Spinal cord (tissue), 9 donors: ENCODE measurements at regions not wholly inside any gene's neighbourhood (a gene's known extent, or its start where the extent isn't known, plus 50 kb on each side); places are given as distances from the start of the nearest gene placed in this dataset.
A peak's percentile ranks its signal among the peaks of the same experiment; 100 is the strongest.

Experiments
- DNase-seq, 6 donors: peaks; one replicate each; pipeline versions ENCODE4 v3.0.0 to v3.0.0-alpha.2; 2013 to 2015; ENCODE audit warnings: low spot score in 6 of 6, low read depth in 4 of 6
- H3K27ac ChIP-seq: one replicate; pipeline ENCODE4 v1.5.1; 2013; ENCODE audit warnings: low read depth, low read length, control low read depth
- H3K27me3 ChIP-seq: one replicate; pipeline ENCODE4 v1.6.1; 2013; ENCODE audit warnings: low read length; ENCODE audit not compliant: control insufficient read depth, insufficient read depth
- H3K36me3 ChIP-seq: one replicate; pipeline ENCODE4 v1.6.1; 2013; ENCODE audit warnings: low read length; ENCODE audit not compliant: control insufficient read depth, insufficient read depth
- H3K4me1 ChIP-seq: one replicate; pipeline ENCODE4 v1.6.1; 2013; ENCODE audit warnings: low read length; ENCODE audit not compliant: control insufficient read depth, insufficient read depth
- H3K4me3 ChIP-seq: one replicate; pipeline ENCODE4 v1.5.1; 2013; ENCODE audit warnings: low read depth, low read length, control low read depth
- H3K9me3 ChIP-seq: one replicate; pipeline ENCODE4 v1.6.1; 2013; ENCODE audit warnings: low read length; ENCODE audit not compliant: control insufficient read depth, insufficient read depth
- WGBS: methylation state at CpG from one replicate; pipeline ENCODE4 v1.1.5; 2013; ENCODE audit warnings: missing lambda C conversion rate; ENCODE audit not compliant: insufficient coverage; 5-methylcytosine and 5-hydroxymethylcytosine counted together
- donor health status: healthy.

- DNase-seq = no peak
- peaks cover 33% of the 10 kb centered on the region for H3K27me3 ChIP-seq
- peaks cover 8% of the 10 kb centered on the region for H3K4me1 ChIP-seq
- no peak overlapping the region for H3K4me3 ChIP-seq
- H3K36me3 ChIP-seq = no peaks in the 10 kb centered on the region
- WGBS = 15% methylated on average over 5 of the region's 5 CpGs
- H3K27ac ChIP-seq = no peak overlapping the region
- no peaks in the 10 kb centered on the region for H3K9me3 ChIP-seq
These were observed 281.7 kb downstream of the RRAGC start for GRCh38 chr1:38577937-38578270.

- H3K4me3 ChIP-seq = no peak overlapping the region
- H3K4me1 ChIP-seq = peaks cover 10% of the 10 kb centered on the region
- peaks cover 33% of the 10 kb centered on the region for H3K27me3 ChIP-seq
- no peaks in the 10 kb centered on the region for H3K9me3 ChIP-seq
- DNase-seq = no peak
- 67% methylated on average over 3 of the region's 4 CpGs for WGBS
- H3K36me3 ChIP-seq = no peaks in the 10 kb centered on the region
- no peak overlapping the region for H3K27ac ChIP-seq
These were observed 282.2 kb downstream of the RRAGC start for GRCh38 chr1:38577385-38577784.

- Histone ChIP-seq H3K9me3 (no peaks in the 10 kb centered on the region), H3K27me3 (peaks cover 33% of the 10 kb centered on the region), H3K27ac (no peak overlapping the region), H3K4me3 (no peak overlapping the region), H3K4me1 (peaks cover 21% of the 10 kb centered on the region), H3K36me3 (no peaks in the 10 kb centered on the region)
- DNase-seq = no peak
- WGBS = 76% methylated on average over 6 of the region's 6 CpGs
These were observed 283.3 kb downstream of the RRAGC start for GRCh38 chr1:38576241-38576640.

GRCh38 chr1:38571726-38572125 lies 287.8 kb downstream of the RRAGC start:
- H3K27ac ChIP-seq = no peak overlapping the region
- H3K4me3 ChIP-seq = no peak overlapping the region
- H3K36me3 ChIP-seq = no peaks in the 10 kb centered on the region
- peaks cover 27% of the 10 kb centered on the region for H3K27me3 ChIP-seq
- no peaks in the 10 kb centered on the region for H3K9me3 ChIP-seq
- peaks cover 13% of the 10 kb centered on the region for H3K4me1 ChIP-seq
- peak in 4 of 6 donors; percentile 20 to 75 (median 35) for DNase-seq
- WGBS = 34% methylated on average over 4 of the region's 4 CpGs

- Histone ChIP-seq H3K9me3 (no peaks in the 10 kb centered on the region), H3K4me1 (peaks cover 13% of the 10 kb centered on the region), H3K36me3 (no peaks in the 10 kb centered on the region), H3K27me3 (peaks cover 20% of the 10 kb centered on the region), H3K4me3 (no peak overlapping the region), H3K27ac (no peak overlapping the region)
- DNase-seq = no peak
- WGBS = 84% methylated on average over 2 of the region's 3 CpGs
These were observed 289.0 kb downstream of the RRAGC start for GRCh38 chr1:38570657-38570975.

GRCh38 chr1:38569932-38570656 lies 289.5 kb downstream of the RRAGC start:
- 68% methylated on average over 23 of the region's 26 CpGs for WGBS
- Histone ChIP-seq H3K4me3 (no peak overlapping the region), H3K27me3 (peaks cover 16% of the 10 kb centered on the region), H3K36me3 (no peaks in the 10 kb centered on the region), H3K4me1 (peaks cover 16% of the 10 kb centered on the region), H3K9me3 (no peaks in the 10 kb centered on the region), H3K27ac (no peak overlapping the region)
- DNase-seq = no peak

- H3K4me3 ChIP-seq = no peak overlapping the region
- no peaks in the 10 kb centered on the region for H3K36me3 ChIP-seq
- peaks cover 23% of the 10 kb centered on the region for H3K4me1 ChIP-seq
- no peaks in the 10 kb centered on the region for H3K9me3 ChIP-seq
- WGBS = 100% methylated on average over 2 of the region's 5 CpGs
- H3K27me3 ChIP-seq = peaks cover 10% of the 10 kb centered on the region
- H3K27ac ChIP-seq = no peak overlapping the region
- DNase-seq = no peak
These were observed 291.3 kb downstream of the RRAGC start for GRCh38 chr1:38568061-38568857.

- no peaks in the 10 kb centered on the region for H3K36me3 ChIP-seq
- no peak overlapping the region for H3K4me3 ChIP-seq
- no peak overlapping the region for H3K27ac ChIP-seq
- H3K27me3 ChIP-seq = peaks cover 10% of the 10 kb centered on the region
- DNase-seq = no peak
- WGBS = 89% methylated on average over 4 of the region's 5 CpGs
- H3K9me3 ChIP-seq = no peaks in the 10 kb centered on the region
- H3K4me1 ChIP-seq = peaks cover 22% of the 10 kb centered on the region
These were observed 292.2 kb downstream of the RRAGC start for GRCh38 chr1:38567401-38567800.

GRCh38 chr1:38565020-38565491 lies 294.5 kb downstream of the RRAGC start:
- no peak overlapping the region for H3K4me3 ChIP-seq
- peaks cover 19% of the 10 kb centered on the region for H3K4me1 ChIP-seq
- H3K36me3 ChIP-seq = no peaks in the 10 kb centered on the region
- H3K9me3 ChIP-seq = no peaks in the 10 kb centered on the region
- 17% methylated on average over 5 of the region's 5 CpGs for WGBS
- H3K27ac ChIP-seq = no peak overlapping the region
- peaks cover 18% of the 10 kb centered on the region for H3K27me3 ChIP-seq
- peak in 2 of 6 donors; percentile 55 to 85 for DNase-seq
